ENCODE measurements at regions not wholly inside any gene's neighbourhood (a gene's known extent, or its start where the extent isn't known, plus 50 kb on each side); places are given as distances from the start of the nearest gene placed in this dataset.

- POLR2A ChIA-PET (ENCODE audit: unreplicated experiment) = no interaction called here
- Histone ChIP-seq H4K20me1 (ENCODE audit: insufficient read depth, low read length) (no peaks in the 10 kb centered on the region), H3K18ac (ENCODE audit: low read depth, low read length) (peak overlapping the region; percentile 9; the same call in 1 of the 2 replicates), H2BK120ac (ENCODE audit: low read depth, low read length) (no peak overlapping the region; the same call in 1 of the 2 replicates), H3K56ac (ENCODE audit: extremely low read depth, insufficient read depth, low read length) (no peak overlapping the region), H2AK9ac (replicated peaks; ENCODE audit: low read depth, low read length, poor library complexity) (no peak overlapping the region), H3K9ac (ENCODE audit: low read depth, low read length) (no peak overlapping the region), H3K27ac (ENCODE audit: insufficient read depth, low read length) (no peak overlapping the region), H4K8ac (ENCODE audit: low read depth in 2 of 2, low read length in 2 of 2) (no peak overlapping the region), H3K23ac (ENCODE audit: low read depth, low read length) (no peak overlapping the region), H2BK5ac (ENCODE audit: low read depth, low read length, poor library complexity, severe bottlenecking) (no peak overlapping the region), H3K4me3 (ENCODE audit: insufficient read depth, low read depth, low read length) (no peak overlapping the region), H4K5ac (ENCODE audit: low read depth, low read length) (no peak overlapping the region; the same call in 1 of the 2 replicates), H2AFZ (replicated peaks; ENCODE audit: low read length, poor library complexity) (no peak overlapping the region), H2AK5ac (ENCODE audit: low read depth, low read length) (peak overlapping the region; percentile 43), H3K27me3 (ENCODE audit: control insufficient read depth, insufficient read depth, low read length) (no peaks in the 10 kb centered on the region), H3K9me3 (ENCODE audit: control insufficient read depth, insufficient read depth, low read length) (no peaks in the 10 kb centered on the region), H3K36me3 (ENCODE audit: control insufficient read depth, insufficient read depth, low read length) (no peaks in the 10 kb centered on the region), H3K14ac (replicated peaks; ENCODE audit: low read depth, low read length) (no peak overlapping the region; the same call in 1 of the 2 replicates), H3K4me1 (ENCODE audit: control insufficient read depth, insufficient read depth, low read length) (peaks cover 2% of the 10 kb centered on the region; the same call in 1 of the 2 replicates), H3K79me1 (ENCODE audit: low read depth in 1 of 2, low read length in 2 of 2) (peaks cover 5 to 6% of the 10 kb centered on the region in 2 experiments; a peak in 3 of 4 replicates), H4K91ac (ENCODE audit: insufficient read depth, low read depth, low read length) (no peak overlapping the region), H3K4ac (ENCODE audit: low read depth, low read length) (no peak overlapping the region), H2BK20ac (ENCODE audit: low read depth, low read length) (0 out of 2 replicates have a peak overlapping the region, but pooled peaks have one; percentile 24), H3K9me1 (ENCODE audit: insufficient read depth, low read length) (no peaks in the 10 kb centered on the region), H3K4me2 (ENCODE audit: low read depth, low read length) (no peak overlapping the region), H2BK15ac (ENCODE audit: low read depth, low read length) (peak overlapping the region; percentile 25; the same call in 2 of the 3 replicates)
- intact Hi-C loops (cut with micrococcal nuclease) (loop anchor here (10.0 kb wide), 1 partner anchor 479 kb away; no protein-coding TSS in a partner anchor), dilution Hi-C loops (cut with HindIII; ENCODE audit: low sequenced_read_pairs, unreplicated experiment) (no loop called here), in situ Hi-C loops (cut with MboI; ENCODE audit: low sequenced_read_pairs) (no loop called here)
- TF ChIP-seq ELK1 (IDR thresholded peaks at IDR 0.05; ENCODE audit: borderline replicate concordance, low read depth, low read length) (no peak), BHLHE40 (IDR thresholded peaks at IDR 0.05; ENCODE audit: low read depth, low read length) (no peak), MAFK (IDR thresholded peaks at IDR 0.05; ENCODE audit: low read depth, low read length) (no peak), FOS (IDR thresholded peaks at IDR 0.05; ENCODE audit: low read depth, low read length) (no peak), POLR2A (IDR thresholded peaks at IDR 0.05; ENCODE audit: low read depth, low read length) (no peak), RAD21 (IDR thresholded peaks at IDR 0.05; ENCODE audit: low read length) (no peak), USF2 (IDR thresholded peaks at IDR 0.05; ENCODE audit: low read depth, low read length) (no peak), RFX5 (IDR thresholded peaks at IDR 0.05; ENCODE audit: low read depth, low read length) (no peak), MAZ (IDR thresholded peaks at IDR 0.05; ENCODE audit: borderline replicate concordance, low read depth, low read length) (no peak), NFE2L2 (IDR thresholded peaks at IDR 0.05; ENCODE audit: low read depth, low read length) (no peak), SMC3 (IDR thresholded peaks at IDR 0.05; ENCODE audit: low read depth, low read length) (no peak), CHD1 (IDR thresholded peaks at IDR 0.05; ENCODE audit: low read depth, low read length) (no peak)
- ATAC-seq (ENCODE audit: low read depth) = no peak
- DNase-seq = no peak
- WGBS, 2 experiments (ENCODE audit: extremely low coverage in 2 of 2, insufficient read length in 1 of 2) = 100% methylated on average over 1 of the region's 5 CpGs; no CpG with 5 or more reads in 1 of the 2 experiments
- BruUV-seq (replicated peaks) = no TSS peak
- CTCF ChIA-PET = no interaction called here
Measured at GRCh38 chr5:98463676-98464075, 309.8 kb upstream of the RGMB start.
